Epidermal melanocyte (primary cell): ENCODE measurements at regions not wholly inside any gene's neighbourhood (a gene's known extent, or its start where the extent isn't known, plus 50 kb on each side); places are given as distances from the start of the nearest gene placed in this dataset.

Experiments
- DNase-seq: peaks from one replicate; pipeline ENCODE4 v3.0.0; 2011; ENCODE audit warnings: low spot score; ENCODE audit not compliant: insufficient read length

DNA sequence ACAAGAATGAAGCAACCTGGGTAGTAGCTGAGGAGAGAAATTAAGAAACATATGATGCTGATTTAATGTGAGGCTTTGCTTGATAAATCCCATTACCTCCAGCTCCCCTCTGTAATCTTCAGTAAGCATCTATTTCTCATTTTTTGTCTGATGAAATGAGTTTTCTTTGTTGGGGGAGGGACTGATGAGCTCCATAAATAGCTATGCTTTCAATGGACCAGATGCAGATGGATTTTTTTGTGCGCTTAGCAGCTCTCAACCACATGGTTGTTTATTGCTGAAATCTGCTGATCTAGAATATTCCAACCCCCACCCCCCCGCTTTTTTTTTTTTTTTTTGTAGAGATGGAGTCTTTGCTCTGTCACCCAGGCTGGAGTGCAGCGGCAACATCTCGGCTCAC lies 1082.0 kb downstream of the RAPGEF2 start:
- DNase-seq = no peak

GRCh38 chr4:160193787-160194186 lies 1090.9 kb downstream of the RAPGEF2 start:
- no peak for DNase-seq

GRCh38 chr4:160194716-160195115 lies 1091.8 kb downstream of the RAPGEF2 start:
- no peak for DNase-seq

DNA sequence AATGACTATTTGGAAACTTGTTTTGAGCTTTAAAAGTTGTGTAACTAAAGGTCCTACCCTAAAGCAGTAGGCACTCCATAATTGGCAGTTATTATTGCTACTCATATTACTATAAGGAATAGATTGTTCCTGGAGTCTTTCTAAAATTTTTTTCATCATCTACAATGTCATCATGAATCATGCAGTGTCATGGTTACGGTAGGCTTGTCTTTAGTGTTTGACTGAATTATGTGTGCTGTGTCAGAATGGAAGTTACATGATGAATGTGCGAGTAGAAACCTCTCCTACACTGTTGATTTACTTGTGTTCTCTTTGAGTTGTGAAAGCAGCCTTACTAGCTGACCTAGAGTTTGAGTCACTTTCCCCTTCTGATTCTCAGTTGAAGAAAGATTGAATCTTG lies 1099.9 kb downstream of the RAPGEF2 start:
- no peak for DNase-seq

DNA sequence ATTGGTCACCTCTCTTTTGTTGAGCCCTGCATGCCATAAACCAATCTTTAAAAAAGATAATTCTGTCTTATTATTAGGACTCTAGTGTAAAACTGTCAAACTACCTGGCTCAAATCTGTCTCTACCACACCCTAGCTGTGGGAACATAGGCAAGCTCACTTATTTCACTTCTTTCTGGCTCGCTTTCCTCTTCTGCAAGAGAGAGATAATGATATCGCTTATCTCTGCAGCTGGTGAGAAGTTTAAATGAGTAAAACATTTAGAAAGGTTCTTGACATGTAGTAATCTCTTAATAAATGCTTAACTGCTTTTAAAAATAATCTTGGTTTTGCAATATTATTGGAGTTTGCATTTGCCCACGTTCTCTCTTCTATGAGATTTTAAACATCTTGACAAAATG lies 1109.2 kb downstream of the RAPGEF2 start:
- no peak for DNase-seq

DNA sequence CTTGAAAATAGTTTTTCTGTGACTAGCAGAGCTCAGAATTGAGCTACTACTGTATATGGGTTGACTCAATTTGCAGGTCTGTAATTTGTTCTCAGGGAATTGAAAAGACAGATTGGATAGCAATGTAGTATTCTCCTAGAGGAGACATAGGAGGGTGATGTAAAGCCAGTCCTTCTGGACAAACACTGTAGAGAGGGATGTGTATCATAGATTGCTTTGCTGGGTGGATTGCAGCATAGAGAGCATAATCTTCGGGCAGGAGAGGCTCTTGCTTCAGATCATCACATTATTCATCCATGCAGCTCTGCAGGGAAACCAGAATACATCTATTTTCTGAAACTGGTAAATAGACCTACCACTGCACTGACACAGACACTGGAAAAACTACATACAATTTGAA lies 1110.5 kb downstream of the RAPGEF2 start:
- DNase-seq = no peak

GRCh38 chr4:160217352-160217751 lies 1114.5 kb downstream of the RAPGEF2 start:
- no peak for DNase-seq

GRCh38 chr4:160224049-160224448 lies 1121.2 kb downstream of the RAPGEF2 start:
- DNase-seq = no peak

GRCh38 chr4:160233141-160233540 lies 1130.3 kb downstream of the RAPGEF2 start:
- no peak for DNase-seq

GRCh38 chr4:160235285-160235684 lies 1132.4 kb downstream of the RAPGEF2 start:
- no peak for DNase-seq

- no peak for DNase-seq
Observed at GRCh38 chr4:160235771-160236170, 1132.9 kb downstream of the RAPGEF2 start.

DNA sequence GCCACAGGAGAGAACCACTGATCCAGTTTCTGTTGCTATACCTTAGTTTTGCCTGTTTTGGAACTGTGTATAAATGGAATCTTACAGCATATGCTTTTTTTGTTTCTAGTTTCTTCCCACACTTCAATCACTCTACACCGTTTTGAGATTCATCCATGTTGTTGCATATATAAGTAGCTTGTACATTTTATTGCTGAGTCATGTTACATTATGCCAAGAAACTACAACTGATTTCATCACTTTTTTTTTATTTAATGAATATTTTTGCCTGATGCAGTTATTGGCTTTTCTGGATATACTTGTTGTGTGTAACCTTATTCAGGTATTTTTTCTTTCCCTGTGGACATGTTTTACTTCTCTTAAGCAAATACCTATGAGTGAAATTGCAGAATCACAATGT lies 1135.9 kb downstream of the RAPGEF2 start:
- DNase-seq = no peak

GRCh38 chr4:160247091-160247656 lies 1144.3 kb downstream of the RAPGEF2 start:
- no peak for DNase-seq

- no peak for DNase-seq
Observed at GRCh38 chr4:160251522-160252170, 1148.8 kb downstream of the RAPGEF2 start.

- no peak for DNase-seq
Observed at GRCh38 chr4:160257318-160257717, 1154.4 kb downstream of the RAPGEF2 start.

DNA sequence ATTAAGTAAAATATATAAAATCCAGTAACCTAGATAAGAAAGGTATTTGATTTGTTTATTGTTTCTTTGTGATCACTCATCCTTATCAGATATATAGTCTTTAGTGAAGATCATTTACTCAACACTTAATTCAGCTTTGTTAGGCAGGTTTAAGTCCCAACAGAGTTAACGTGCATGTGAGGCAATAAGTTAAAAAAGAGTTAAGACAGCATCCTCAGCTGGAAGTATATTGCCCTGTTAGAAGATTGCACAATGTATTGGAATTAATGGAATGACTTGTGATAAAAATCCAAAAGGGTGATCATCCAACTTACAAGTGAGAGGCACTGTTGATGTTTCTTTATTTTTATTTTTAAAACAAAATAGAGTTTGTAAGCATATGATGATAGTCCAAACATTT lies 1162.1 kb downstream of the RAPGEF2 start:
- DNase-seq = no peak

DNA sequence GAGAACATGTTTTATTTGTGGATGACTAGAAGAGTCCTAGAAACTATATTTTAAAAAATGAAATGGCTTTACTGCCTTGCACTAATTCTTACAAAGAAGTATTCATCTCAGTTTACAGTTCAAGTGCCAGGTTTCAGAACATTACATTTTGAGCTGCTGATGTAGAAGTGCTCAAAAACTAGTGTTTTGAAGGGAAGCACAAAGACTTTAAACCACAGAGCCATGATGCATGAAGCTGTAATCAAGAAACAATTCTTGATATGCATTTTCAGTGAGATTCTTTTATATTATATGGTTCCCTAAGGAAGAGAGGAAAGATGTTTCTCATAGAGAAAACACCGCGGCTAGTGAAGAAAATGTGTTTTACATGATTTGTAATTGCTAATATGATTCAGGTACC lies 1163.0 kb downstream of the RAPGEF2 start:
- DNase-seq = no peak

GRCh38 chr4:160276785-160277325 lies 1174.0 kb downstream of the RAPGEF2 start:
- no peak for DNase-seq

- no peak for DNase-seq
Observed at GRCh38 chr4:160283081-160283480, 1180.2 kb downstream of the RAPGEF2 start.

GRCh38 chr4:160284516-160284915 lies 1181.6 kb downstream of the RAPGEF2 start:
- no peak for DNase-seq

- DNase-seq = no peak
Observed at GRCh38 chr4:160286051-160286450, 1183.2 kb downstream of the RAPGEF2 start.

DNA sequence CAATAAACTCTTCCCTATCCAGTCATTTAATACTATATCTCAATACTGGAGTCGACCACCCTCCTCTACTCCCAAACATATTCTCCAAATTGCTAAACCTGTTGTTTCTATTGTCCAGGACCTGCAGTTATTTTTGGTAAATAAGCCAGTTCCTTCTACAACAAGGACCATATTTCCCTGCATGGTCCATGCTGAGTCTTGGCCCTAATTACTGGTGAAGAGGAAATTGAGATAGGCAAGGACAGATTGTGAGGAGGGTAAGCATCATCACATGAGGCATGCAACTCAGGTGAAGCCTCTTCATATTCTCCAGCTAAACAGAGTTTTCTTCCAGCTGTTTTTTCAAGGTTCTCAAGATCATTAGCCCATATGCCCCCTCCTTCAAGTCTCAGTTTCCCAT lies 1193.6 kb downstream of the RAPGEF2 start:
- DNase-seq = no peak

DNA sequence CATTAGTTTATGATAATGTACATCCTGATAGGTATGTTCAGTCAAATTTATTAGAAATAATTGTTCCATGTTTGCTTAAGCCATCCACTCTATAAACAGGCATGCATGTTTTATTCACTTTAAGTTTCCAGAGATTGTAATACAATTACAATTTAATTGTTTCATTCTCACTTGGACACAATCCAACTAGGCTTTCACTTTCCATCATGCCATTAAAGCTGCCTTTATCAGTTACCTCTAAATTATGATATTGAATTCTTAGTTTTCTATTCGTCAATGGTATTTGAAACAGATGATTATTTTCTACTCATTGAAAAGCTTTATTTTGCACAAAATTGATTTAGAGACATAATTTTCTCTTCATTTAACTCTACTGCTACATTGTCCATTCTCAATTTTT lies 1196.3 kb downstream of the RAPGEF2 start:
- no peak for DNase-seq
